HG02678 (cell line): ENCODE measurements at regions not wholly inside any gene's neighbourhood (a gene's known extent, or its start where the extent isn't known, plus 50 kb on each side); places are given as distances from the start of the nearest gene placed in this dataset.
"Not testable (repeated sequence)": the region's sequence is repeated elsewhere in the genome, so short reads cannot be mapped to it uniquely, and the experiment has no call there.

Source experiments
- ATAC-seq: cut with Tn5 transposase; IDR thresholded peaks from one replicate; pipeline ENCODE4 v1.9.1; 2021; ENCODE audit warnings: mild to moderate bottlenecking, moderate library complexity; ENCODE audit not compliant: unreplicated experiment

- no peak for ATAC-seq
These were observed 56.1 kb downstream of the CAPZA3 start for GRCh38 chr12:18794000-18794399.

- no peak for ATAC-seq
These were observed 59.7 kb downstream of the CAPZA3 start for GRCh38 chr12:18797604-18798003.

- ATAC-seq = no peak
These were observed 60.8 kb downstream of the CAPZA3 start for GRCh38 chr12:18798535-18799361.

- no peak for ATAC-seq
These were observed 61.6 kb downstream of the CAPZA3 start for GRCh38 chr12:18799561-18799960.

- ATAC-seq = no peak
These were observed 67.8 kb downstream of the CAPZA3 start for GRCh38 chr12:18805516-18806248.

- no peak for ATAC-seq
These were observed 69.8 kb downstream of the CAPZA3 start for GRCh38 chr12:18807714-18808113.

GRCh38 chr12:18808221-18808620 lies 70.3 kb downstream of the CAPZA3 start:
- ATAC-seq = no peak

GRCh38 chr12:18810537-18811253 lies 72.8 kb downstream of the CAPZA3 start:
- ATAC-seq = no peak

GRCh38 chr12:18811273-18811672 lies 73.4 kb downstream of the CAPZA3 start:
- ATAC-seq = no peak

- ATAC-seq = no peak
These were observed 75.8 kb downstream of the CAPZA3 start for GRCh38 chr12:18813753-18814152.

GRCh38 chr12:18818579-18819268 lies 80.8 kb downstream of the CAPZA3 start:
- no peak for ATAC-seq

- no peak for ATAC-seq
These were observed 81.6 kb downstream of the CAPZA3 start for GRCh38 chr12:18819484-18819883.

GRCh38 chr12:18823461-18823860 lies 85.5 kb downstream of the CAPZA3 start:
- ATAC-seq = no peak

- ATAC-seq = no peak
These were observed 86.4 kb downstream of the CAPZA3 start for GRCh38 chr12:18824287-18824686.

- no peak for ATAC-seq
These were observed 87.2 kb downstream of the CAPZA3 start for GRCh38 chr12:18825138-18825537.

GRCh38 chr12:18827913-18828312 lies 90.0 kb downstream of the CAPZA3 start:
- ATAC-seq = no peak

- ATAC-seq = no peak
These were observed 90.6 kb downstream of the CAPZA3 start for GRCh38 chr12:18828483-18828882.

- no peak for ATAC-seq
These were observed 91.1 kb downstream of the CAPZA3 start for GRCh38 chr12:18828987-18829386.

- ATAC-seq = not testable (repeated sequence)
These were observed 95.0 kb downstream of the CAPZA3 start for GRCh38 chr12:18832932-18833331.

- no peak for ATAC-seq
These were observed 99.1 kb downstream of the CAPZA3 start for GRCh38 chr12:18837025-18837424.

GRCh38 chr12:18837505-18837904 lies 99.6 kb downstream of the CAPZA3 start:
- no peak for ATAC-seq
